NOMO-1 (cell line): ENCODE measurements at regions not wholly inside any gene's neighbourhood (a gene's known extent, or its start where the extent isn't known, plus 50 kb on each side); places are given as distances from the start of the nearest gene placed in this dataset.

ENCODE experiments used
- DNase-seq, 2 experiments: peaks; one replicate each; lab custom pipeline; 2025; ENCODE audit not compliant: unreplicated experiment in 2 of 2; lab: John Stamatoyannopoulos, UW

DNA sequence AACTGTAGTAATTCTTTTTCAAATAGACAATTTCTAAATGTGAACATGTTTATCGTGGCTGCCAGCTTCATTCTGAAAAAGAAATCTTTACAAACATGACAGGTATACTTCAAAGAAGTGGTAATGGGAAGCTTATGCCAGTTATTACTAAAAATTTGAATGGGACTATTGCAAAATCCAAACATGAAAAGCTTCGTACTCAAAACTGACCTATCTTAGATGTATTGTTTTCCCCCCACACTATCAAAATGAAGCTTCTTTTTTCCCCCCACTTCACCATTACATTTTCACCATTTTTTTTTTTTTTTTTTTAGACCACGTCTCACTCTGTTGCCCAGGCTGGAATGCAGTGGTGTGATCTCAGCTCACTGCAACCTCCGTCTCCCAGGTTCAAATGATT lies 50.4 kb upstream of the SERTAD2 start:
- no peak for DNase-seq

DNA sequence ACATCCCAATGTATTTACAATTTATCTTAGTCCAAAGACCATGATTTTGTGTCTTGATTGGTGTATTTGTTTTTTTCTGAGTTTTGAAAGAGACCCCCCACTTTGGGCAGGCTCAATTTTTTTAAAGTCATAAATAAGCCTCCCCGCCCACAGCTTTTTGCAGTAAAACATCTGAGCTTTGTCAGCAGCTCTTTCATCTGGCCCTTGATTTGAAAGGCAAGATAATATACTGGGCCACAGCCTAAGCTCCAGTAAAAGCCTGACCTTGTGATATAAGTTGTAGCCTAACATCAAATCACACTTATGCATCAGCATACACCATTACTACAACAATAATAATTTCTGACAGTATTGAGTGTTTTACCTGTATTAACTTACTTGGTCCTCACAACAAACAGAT lies 51.3 kb upstream of the SERTAD2 start:
- no peak for DNase-seq

DNA sequence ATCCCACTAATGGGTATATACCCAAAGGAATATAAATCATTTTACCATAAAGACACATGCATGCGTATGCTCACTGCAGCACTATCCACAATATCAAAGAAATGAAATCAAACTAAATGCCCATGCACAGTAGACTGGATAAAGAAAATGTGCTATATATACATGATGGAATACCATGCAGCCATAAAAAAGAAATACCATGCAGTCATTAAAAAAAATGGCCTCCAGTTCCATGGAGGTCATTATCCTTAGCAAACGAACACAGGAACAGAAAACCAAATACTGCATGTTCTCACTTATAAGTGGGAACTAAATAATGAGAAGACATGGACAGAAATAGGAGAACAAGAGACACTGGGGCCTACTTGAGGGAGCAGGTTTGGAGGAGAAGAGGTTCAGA lies 53.6 kb upstream of the SERTAD2 start:
- DNase-seq = no peak

DNA sequence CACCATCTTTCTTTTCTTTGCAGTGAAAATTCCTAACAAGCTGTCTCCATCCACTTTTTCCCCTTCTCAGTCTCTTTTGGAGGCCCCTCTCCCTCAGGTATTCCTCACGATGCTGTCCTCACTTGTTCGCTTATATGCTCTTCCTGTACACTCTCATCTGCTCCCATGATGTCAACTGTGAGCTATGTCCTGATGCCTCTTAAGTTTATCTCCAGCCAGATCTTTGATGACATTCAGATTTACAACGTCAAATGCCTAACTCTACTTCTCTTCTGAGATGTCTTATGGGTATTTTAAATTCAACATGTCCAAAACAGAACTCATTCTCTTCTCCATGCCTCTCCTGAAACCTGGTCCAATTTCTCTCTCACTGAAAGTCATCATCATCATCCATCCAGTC lies 55.1 kb upstream of the SERTAD2 start:
- DNase-seq = no peak

DNA sequence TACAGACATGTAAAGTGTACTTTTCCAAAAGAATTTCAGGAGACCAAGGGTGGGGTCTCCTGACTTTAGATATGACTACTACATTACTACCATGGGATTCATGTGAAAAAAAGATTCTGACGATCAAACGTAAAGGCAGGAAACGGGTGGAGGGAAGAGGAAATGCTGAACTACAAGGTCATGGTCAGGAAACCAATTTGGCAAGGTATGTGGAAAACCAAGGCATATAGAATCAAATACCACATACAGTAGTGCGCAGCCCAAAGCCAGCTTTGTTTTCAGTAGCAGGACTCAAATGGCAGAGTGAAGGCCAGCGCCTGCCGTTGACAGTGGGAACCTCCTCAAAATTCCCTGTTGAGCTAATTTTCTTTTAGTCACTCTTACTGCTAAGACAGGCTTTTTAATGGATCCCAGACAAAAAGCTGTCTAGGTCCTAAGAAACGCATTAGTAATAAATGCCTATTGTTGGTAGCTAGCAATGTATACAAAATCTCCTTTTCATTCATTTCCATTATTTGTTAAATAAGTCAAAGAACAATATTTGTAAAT lies 57.6 kb upstream of the SERTAD2 start:
- no peak for DNase-seq

DNA sequence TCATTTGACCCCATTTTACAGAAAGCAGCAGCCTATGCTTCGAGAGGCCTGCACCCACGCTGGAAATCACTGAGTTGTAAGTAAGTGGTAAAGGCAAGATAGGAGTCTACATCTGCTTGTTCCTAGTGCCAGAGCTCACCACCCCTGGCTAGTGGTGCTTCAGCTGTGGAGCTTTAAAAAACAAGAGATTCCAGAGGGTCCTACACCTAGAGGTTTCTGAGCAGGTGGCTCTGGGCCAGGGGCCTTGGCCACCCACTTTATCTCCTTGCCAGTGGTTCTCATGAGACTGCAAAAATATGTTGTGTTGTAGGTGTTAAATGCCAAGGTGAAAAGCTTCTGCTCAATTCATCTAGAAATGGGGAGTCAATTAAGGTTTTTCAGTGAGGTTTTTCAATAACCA lies 60.0 kb upstream of the SERTAD2 start:
- DNase-seq = no peak

DNA sequence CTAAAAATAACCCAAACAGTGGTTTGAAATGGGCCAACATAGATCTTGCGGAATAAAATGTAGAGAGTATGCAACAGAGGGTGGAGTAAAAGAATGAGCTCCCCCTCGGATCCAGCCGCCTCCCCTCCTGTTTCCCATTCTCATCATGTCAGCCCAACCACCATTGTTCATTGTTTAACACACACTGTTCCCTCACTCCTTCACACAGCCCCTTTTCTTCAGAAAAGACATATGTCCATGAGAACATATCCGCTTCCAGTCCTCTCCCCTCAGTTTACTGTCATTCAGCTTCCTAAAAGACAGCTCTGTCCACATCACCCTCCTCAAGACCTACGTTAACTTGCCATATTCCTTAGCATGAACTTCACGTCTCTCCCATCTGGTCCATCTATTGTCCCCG lies 62.9 kb upstream of the SERTAD2 start:
- DNase-seq = no peak

DNA sequence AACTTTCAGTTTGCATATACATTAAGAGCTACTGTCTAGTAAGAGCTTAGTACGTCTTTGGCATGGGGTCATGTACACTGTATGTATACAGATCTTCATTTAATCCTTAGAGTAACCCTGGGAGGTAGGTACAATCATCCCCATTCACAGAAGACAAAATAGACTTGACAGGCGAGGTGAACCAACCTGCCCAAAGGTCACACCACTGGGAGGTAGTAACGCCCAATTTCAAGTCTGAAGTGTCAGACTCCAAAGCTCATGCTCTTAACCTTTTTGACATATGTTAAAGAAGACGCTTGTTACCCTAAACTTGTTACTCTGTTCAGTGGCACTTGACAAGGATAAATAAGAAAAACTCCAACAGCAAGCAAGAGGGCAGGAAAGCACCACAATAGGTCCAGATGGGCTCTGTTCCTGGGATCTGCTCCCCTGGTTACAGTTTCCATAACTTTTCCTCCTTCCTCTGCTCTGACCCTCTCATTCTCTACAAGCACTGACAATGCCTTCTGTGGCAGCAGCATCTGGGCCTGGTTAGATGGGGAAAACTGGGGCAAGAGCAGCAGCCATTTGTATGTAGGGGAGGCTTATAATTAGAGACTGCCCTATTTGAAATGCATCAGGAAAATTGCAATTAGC lies 64.7 kb upstream of the SERTAD2 start:
- no peak for DNase-seq

DNA sequence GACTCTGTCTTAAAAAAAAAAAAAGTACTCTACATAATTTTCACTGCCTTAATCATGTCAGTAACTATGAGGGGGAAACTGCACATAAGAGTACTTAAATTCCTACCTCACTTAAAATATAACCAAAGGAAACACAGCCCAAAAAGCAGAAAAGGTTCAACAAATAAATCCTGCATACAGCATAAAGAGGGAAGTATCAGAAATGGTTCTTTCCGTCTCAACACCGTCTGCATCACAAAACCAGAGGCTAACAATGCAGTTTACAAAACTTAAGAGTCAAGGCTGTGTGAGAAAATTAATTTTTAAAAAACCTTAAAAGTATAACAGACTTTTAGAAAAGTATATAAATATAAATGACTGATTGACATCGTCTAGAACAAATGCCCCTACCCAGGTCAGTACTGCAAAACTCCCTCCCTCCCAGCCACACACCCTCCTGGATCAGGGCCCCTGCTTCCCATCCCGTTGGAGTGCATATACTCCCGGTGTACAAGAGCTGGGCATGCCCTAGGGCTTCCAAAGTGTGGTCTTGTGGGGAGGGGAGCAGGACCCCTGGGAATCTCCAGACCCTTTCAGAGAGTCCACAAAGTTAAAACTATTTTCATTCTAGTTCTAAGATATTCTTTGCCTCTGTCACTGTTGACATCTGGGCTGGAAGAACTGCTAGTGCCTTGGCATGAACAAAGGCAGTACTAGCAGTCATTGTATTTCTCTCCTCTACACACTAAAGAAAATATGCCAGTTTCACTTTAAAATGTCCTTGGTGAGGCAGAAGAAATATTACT lies 67.0 kb upstream of the SERTAD2 start:
- DNase-seq = no peak

DNA sequence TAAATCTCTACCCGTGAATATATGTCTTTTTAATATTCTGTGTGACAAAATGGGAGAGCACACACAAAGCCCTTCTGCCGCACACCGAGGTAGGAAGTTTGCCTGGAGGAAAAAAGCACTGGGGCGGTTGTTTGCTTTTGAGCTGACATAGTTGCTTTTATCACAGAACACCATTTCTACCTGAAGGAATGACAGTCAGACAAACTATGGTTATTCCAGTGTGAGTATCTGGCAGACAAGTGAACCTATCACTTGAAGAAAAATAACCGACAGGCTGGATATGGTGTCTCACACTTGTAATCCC lies 67.6 kb upstream of the SERTAD2 start:
- no peak for DNase-seq

DNA sequence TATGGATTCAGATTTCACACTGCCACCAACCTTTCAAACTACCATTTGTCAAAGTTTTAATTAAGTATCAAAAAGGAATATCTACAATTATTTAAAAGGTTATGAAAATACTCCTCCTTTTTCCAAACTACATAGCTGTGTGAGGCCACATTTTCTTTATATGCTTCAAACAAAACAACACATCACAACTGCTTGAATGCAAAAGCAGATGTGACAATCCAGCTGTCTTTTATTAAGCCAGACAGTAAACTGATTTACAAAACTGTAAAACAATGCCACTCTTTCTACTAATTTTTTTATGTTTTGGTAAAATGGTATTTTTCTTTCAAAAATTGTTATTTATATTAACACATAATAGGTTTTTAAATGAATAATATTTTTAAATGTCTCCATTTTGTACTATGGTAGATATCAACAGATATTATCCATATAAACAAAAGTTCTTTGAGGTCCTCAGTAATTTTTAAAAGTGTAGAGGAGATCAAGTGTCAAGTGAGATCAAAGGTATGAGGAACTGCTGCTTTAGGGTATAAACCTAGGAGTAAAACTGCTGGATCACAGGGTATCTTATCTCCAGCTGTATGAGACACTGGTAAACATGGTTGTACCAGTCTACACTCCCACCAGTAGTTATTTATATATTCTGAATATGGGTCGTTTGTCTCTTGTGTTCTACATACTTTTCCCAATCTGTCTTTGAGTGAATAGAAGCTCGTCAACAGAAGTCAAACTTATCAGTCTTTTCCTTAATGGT lies 68.8 kb upstream of the SERTAD2 start:
- DNase-seq = no peak

DNA sequence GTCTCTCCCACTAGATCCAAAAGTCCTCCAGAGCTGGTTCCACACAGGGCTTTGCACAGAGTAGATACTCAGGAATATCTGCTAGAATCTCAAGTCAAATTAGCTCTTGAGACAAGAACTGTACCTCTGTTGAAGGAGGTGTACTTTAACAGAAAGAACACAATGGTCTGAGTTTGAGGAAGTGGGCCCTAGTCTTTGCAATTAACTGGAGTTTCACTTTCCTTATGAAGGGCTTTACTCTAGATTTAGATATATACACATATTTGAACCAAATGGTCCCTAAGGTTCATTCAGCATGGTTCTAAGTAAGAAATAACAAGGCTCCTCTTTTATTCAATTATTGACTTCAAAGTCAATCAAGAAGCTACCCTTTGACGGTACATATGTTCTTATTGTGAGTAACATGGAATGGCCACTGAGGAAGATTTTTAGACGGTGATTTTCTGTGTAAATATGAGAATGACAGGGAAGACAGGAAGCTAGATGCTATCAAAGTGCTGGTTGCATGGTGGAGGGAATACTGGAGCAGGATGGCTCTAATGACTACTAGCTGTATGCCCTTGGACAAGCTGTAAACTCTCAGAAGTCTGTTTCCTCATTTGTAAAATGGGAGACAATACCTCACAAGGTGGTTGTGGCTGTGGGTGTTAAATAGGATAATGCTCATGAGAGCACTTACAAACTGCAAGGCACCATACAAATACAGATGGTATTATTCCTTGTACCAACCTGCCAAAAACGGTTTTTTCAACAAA lies 73.5 kb upstream of the SERTAD2 start:
- peak; percentile 60 to 92 for DNase-seq

DNA sequence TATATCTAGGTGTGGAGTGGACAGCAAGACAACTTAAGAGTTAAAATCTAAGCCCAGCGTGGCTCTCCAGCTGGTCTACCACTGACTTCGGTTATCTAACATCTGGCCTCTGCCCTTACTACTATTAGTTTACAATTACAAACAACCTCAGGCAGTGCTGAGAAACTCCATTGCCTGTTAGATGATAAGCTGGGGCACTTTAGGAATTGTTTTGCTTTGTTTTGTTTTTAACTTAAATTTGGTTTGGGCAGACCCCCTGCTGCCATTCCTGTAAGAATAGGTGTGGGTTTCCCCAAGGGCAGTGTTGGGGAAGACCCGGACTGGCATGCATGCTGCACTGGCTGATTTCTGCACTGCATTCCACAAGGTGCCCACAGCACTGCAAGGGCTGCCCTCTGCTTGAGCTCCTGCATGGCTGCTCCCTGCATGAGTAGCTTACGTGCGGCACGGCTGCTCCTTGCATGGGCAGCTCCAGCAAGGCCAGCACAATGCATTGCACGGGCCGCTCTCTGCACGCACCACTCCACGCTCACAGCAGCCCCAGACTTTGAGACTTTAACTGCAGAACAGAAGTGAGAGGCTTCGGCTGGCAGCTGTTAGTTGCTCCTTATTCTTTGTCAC lies 74.2 kb upstream of the SERTAD2 start:
- DNase-seq = no peak

DNA sequence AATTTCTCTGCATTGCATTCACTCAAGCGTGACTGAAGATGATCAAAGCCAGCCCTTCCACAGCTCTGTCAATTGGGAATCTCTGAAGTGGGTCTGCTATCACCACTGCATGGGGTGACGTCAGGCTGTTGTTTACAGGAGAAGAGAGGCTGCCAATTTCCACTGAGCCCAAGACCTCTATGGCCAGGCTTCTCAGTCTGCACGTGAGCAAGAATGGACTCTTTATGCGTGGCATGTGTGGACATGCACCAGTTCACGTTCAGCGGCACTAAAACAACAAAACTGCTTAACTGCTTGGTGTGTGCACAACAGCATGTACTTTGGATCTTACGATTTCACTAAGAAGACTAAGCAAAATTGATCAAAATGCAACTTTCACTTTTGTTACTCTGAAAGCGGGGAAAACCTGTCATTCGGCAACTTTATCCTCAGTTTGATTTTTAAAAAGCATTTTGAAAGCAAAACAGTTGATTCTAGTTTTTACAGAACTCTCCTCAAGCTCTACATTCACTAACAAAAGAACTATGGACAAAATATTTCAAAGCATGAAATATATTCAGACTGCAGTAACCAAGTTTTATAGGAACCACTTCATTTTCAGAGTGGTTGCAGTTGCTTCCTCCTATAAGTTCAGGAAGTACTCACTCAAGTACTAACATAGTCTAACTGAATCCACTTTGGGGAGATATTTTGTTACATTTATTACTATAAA lies 77.0 kb upstream of the SERTAD2 start:
- peak in 1 of 2 experiments; percentile 52 for DNase-seq

DNA sequence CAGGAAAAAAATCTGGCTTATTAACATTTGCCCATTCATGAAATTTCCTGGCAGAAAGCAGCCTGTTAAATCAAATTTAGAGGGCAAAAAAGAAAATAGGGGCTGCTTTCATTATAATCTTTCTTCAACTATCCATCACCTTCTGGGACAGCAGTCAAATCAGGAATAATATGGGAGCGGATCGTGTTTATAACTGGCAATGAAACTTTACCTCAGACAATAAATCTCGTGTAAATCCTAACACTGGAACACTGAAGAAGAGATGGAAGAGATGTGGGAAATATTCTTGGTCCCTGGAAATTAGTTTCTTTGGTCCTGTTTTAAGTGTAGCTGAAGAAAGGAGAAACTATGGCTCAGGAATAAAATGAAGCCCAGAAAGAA lies 77.5 kb upstream of the SERTAD2 start:
- no peak for DNase-seq

DNA sequence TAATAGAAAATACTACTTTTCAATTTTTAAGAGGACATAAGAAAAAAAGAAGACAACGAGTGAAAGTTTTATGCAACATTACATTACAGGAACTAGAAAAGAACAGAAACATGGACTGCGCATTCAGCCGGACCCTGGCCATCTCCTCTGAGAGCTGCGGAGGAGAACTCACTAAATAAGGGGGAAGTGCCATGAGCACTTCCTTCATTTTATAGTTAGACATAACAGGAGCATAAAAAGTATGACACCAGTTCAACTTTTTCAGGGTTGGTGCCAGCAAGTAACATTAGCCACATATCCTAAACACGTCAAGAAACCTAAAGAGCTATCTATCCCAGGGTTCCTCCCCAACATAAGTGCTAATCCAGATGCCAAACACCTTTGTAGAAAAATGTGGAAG lies 78.0 kb upstream of the SERTAD2 start:
- peak in 1 of 2 experiments; percentile 54 for DNase-seq

DNA sequence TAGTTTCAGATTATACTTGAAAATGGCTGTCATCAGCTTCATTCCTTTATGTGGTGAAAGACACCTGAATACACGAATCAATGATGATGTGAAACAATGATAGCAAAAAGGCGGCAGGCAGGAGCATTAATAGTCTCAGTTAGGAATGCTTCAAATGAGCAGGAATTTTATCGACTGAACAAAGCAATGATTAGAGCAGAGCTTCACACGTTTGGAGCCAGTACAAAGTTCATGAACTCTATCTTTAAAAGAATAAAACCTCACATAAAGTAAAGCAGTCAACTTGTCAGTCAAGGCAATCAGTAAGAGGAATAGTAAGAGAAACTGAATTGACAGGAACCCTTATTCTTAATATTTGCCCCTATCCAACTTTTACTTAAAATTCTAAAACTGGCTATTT lies 78.4 kb upstream of the SERTAD2 start:
- no peak for DNase-seq

DNA sequence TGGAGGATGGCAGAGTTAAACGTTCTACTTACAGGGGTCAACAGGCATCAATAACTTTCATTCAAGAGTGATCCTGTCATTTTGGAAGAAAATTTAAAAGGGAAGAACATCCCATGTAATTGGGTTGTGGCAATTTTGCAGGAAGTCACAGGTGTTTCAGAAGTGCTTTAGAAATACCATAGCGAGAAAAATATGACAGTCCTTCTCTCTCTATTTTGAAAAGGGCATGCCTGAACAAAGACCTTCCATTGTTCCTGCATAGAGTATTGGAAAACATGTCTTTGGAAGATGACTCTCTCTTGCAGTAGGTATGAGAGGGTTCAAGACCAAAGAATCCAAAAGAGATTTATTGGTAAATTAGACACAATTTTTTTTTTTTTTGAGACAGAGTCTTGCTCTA lies 81.8 kb upstream of the SERTAD2 start:
- no peak for DNase-seq

DNA sequence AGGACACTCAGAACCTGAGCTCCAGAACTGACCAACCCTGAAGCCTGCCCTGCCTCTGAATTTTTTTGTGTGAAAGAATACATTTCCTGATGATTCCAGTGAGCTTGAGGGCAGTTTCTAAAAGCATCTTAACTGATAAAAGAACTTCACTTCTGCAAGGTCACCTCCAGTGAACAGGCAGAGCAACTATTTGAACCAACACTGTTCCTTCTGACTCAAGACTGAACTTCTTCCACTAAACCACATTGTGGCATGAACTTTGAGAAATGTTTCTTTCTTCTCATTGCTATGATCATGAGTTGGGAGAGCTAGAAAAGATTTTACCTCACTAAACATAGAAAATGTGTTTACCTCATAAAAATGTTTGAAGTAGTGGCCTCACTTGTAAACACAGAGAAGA lies 83.8 kb upstream of the SERTAD2 start:
- no peak for DNase-seq

DNA sequence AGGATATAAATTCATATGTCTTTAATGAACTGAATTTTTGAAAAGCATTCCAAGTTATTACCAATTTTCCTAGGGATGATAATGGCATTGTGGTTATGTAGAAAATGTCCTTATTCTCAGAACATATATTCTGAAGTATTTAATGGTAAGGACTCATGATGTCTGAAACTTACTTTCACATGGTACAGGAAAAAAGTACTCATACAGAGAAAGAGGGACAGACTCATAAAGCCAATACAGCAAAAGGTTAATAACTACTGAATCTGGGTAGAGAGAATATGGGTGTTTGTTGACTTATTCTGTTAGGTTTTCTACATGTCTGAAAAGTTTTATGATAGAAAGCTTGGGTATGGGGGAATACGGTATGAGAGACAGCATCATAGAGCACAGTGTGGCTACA lies 84.3 kb upstream of the SERTAD2 start:
- DNase-seq = no peak
